ENCODE measurements at regions not wholly inside any gene's neighbourhood (a gene's known extent, or its start where the extent isn't known, plus 50 kb on each side); places are given as distances from the start of the nearest gene placed in this dataset.

DNA sequence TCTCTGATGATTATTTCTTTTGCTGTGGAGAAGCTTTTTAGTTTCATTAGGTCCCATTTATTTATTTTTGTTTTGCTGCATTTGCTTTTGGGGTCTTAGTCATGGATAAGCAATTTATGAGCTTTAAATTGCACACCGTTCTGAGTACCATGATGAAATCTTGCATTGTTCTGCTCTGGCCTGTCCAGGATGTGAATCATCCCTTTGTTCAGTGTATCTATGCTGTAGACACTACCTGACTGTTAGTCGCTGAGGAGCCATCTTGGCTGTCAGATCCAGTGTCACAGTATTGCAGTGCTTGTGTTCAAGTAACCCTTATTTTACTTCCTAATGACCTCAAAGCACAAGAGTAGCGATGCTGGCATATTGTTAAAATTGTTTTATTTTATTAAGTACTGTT lies 218.0 kb upstream of the CNTNAP4 start (continued):
- TF ChIP-seq, protein P1, sequence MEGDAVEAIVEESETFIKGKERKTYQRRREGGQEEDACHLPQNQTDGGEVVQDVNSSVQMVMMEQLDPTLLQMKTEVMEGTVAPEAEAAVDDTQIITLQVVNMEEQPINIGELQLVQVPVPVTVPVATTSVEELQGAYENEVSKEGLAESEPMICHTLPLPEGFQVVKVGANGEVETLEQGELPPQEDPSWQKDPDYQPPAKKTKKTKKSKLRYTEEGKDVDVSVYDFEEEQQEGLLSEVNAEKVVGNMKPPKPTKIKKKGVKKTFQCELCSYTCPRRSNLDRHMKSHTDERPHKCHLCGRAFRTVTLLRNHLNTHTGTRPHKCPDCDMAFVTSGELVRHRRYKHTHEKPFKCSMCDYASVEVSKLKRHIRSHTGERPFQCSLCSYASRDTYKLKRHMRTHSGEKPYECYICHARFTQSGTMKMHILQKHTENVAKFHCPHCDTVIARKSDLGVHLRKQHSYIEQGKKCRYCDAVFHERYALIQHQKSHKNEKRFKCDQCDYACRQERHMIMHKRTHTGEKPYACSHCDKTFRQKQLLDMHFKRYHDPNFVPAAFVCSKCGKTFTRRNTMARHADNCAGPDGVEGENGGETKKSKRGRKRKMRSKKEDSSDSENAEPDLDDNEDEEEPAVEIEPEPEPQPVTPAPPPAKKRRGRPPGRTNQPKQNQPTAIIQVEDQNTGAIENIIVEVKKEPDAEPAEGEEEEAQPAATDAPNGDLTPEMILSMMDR (conservative IDR thresholded peaks at IDR 0.05; ENCODE audit: low read depth in 2 of 2), result no peak
- TF ChIP-seq NANOG (IDR thresholded peaks at IDR 0.05; ENCODE audit: borderline replicate concordance) (no peak), CREB1 (CRISPR knock-in tag; IDR thresholded peaks at IDR 0.05; ENCODE audit: low read depth) (no peak), ZNF331 (CRISPR knock-in tag; IDR thresholded peaks at IDR 0.05; ENCODE audit: low read depth) (no peak), JUNB (IDR thresholded peaks at IDR 0.05; ENCODE audit: unreplicated experiment) (no peak), POLR2AphosphoS5 (IDR thresholded peaks at IDR 0.05; ENCODE audit: low read depth) (no peak)

DNA sequence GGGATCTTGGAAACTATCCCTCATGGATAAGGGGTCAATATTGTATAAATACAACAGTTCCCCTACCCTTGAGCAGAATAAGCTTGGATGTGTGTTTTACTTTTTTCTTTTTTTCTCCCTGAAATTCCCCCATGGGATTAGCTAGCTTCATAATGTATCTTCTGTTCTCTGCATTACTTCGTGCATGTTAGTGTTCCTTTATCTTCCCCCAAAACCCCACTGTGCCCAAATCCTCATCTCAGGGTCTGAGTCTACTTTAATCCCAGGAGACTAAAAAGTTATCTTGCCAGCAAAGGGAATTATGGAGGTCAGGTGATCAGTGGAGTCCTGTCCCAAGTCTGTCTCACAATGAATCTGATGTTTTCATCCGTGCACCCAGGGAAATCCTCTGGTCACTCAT lies 217.5 kb upstream of the CNTNAP4 start:
- ATAC-seq (no peak), DNase-seq (ENCODE audit: low spot score) (no peak)
- Mint-ChIP-seq H3K27ac (no peak overlapping the region), H3K4me1 (0 out of 3 replicates have a peak, but pooled peaks cover 4% of the 10 kb centered on the region), H3K9me3 (peaks cover 61% of the 10 kb centered on the region), H3K4me3 (no peak overlapping the region), H3K36me3 (ENCODE audit: low read depth) (no peaks in the 10 kb centered on the region), H3K27me3 (ENCODE audit: insufficient read depth, low read depth, poor library complexity) (no peaks in the 10 kb centered on the region)
- Histone ChIP-seq H3K36me3 (ENCODE audit: insufficient read depth) (no peaks in the 10 kb centered on the region), H3K4me3 (no peak overlapping the region), H4K20me1 (replicated peaks; ENCODE audit: insufficient read depth) (no peaks in the 10 kb centered on the region), H3K27me3 (ENCODE audit: insufficient read depth) (no peaks in the 10 kb centered on the region), H3K27ac (ENCODE audit: low read depth) (no peak overlapping the region), H3K9me2 (ENCODE audit: insufficient read depth) (no peaks in the 10 kb centered on the region; the same call in 1 of the 2 replicates), H2AFZ (no peak overlapping the region), H3F3A (replicated peaks; ENCODE audit: low read depth) (no peaks in the 10 kb centered on the region), H3K4me1 (ENCODE audit: insufficient read depth) (no peaks in the 10 kb centered on the region; the same call in 1 of the 2 replicates), H3K79me2 (replicated peaks; ENCODE audit: insufficient read depth) (no peaks in the 10 kb centered on the region), H3K4me2 (no peak overlapping the region)
- TF ChIP-seq, protein P1 (conservative IDR thresholded peaks at IDR 0.05; ENCODE audit: low read depth in 2 of 2), result no peak
- TF ChIP-seq, protein P2, sequence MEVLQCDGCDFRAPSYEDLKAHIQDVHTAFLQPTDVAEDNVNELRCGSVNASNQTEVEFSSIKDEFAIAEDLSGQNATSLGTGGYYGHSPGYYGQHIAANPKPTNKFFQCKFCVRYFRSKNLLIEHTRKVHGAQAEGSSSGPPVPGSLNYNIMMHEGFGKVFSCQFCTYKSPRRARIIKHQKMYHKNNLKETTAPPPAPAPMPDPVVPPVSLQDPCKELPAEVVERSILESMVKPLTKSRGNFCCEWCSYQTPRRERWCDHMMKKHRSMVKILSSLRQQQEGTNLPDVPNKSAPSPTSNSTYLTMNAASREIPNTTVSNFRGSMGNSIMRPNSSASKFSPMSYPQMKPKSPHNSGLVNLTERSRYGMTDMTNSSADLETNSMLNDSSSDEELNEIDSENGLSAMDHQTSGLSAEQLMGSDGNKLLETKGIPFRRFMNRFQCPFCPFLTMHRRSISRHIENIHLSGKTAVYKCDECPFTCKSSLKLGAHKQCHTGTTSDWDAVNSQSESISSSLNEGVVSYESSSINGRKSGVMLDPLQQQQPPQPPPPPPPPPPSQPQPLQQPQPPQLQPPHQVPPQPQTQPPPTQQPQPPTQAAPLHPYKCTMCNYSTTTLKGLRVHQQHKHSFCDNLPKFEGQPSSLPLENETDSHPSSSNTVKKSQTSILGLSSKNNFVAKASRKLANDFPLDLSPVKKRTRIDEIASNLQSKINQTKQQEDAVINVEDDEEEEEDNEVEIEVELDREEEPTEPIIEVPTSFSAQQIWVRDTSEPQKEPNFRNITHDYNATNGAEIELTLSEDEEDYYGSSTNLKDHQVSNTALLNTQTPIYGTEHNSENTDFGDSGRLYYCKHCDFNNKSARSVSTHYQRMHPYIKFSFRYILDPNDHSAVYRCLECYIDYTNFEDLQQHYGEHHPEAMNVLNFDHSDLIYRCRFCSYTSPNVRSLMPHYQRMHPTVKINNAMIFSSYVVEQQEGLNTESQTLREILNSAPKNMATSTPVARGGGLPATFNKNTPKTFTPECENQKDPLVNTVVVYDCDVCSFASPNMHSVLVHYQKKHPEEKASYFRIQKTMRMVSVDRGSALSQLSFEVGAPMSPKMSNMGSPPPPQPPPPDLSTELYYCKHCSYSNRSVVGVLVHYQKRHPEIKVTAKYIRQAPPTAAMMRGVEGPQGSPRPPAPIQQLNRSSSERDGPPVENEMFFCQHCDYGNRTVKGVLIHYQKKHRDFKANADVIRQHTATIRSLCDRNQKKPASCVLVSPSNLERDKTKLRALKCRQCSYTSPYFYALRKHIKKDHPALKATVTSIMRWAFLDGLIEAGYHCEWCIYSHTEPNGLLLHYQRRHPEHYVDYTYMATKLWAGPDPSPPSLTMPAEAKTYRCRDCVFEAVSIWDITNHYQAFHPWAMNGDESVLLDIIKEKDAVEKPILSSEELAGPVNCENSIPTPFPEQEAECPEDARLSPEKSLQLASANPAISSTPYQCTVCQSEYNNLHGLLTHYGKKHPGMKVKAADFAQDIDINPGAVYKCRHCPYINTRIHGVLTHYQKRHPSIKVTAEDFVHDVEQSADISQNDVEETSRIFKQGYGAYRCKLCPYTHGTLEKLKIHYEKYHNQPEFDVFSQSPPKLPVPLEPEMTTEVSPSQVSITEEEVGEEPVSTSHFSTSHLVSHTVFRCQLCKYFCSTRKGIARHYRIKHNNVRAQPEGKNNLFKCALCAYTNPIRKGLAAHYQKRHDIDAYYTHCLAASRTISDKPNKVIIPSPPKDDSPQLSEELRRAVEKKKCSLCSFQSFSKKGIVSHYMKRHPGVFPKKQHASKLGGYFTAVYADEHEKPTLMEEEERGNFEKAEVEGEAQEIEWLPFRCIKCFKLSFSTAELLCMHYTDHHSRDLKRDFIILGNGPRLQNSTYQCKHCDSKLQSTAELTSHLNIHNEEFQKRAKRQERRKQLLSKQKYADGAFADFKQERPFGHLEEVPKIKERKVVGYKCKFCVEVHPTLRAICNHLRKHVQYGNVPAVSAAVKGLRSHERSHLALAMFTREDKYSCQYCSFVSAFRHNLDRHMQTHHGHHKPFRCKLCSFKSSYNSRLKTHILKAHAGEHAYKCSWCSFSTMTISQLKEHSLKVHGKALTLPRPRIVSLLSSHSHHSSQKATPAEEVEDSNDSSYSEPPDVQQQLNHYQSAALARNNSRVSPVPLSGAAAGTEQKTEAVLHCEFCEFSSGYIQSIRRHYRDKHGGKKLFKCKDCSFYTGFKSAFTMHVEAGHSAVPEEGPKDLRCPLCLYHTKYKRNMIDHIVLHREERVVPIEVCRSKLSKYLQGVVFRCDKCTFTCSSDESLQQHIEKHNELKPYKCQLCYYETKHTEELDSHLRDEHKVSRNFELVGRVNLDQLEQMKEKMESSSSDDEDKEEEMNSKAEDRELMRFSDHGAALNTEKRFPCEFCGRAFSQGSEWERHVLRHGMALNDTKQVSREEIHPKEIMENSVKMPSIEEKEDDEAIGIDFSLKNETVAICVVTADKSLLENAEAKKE (CRISPR knock-in tag; IDR thresholded peaks at IDR 0.05), result no peak
- TF ChIP-seq EZH2 (IDR thresholded peaks at IDR 0.05; ENCODE audit: low read depth, unreplicated experiment), result no peak
- TF ChIP-seq ZNF331 (CRISPR knock-in tag; IDR thresholded peaks at IDR 0.05; ENCODE audit: low read depth), result no peak
- TF ChIP-seq, protein P3, sequence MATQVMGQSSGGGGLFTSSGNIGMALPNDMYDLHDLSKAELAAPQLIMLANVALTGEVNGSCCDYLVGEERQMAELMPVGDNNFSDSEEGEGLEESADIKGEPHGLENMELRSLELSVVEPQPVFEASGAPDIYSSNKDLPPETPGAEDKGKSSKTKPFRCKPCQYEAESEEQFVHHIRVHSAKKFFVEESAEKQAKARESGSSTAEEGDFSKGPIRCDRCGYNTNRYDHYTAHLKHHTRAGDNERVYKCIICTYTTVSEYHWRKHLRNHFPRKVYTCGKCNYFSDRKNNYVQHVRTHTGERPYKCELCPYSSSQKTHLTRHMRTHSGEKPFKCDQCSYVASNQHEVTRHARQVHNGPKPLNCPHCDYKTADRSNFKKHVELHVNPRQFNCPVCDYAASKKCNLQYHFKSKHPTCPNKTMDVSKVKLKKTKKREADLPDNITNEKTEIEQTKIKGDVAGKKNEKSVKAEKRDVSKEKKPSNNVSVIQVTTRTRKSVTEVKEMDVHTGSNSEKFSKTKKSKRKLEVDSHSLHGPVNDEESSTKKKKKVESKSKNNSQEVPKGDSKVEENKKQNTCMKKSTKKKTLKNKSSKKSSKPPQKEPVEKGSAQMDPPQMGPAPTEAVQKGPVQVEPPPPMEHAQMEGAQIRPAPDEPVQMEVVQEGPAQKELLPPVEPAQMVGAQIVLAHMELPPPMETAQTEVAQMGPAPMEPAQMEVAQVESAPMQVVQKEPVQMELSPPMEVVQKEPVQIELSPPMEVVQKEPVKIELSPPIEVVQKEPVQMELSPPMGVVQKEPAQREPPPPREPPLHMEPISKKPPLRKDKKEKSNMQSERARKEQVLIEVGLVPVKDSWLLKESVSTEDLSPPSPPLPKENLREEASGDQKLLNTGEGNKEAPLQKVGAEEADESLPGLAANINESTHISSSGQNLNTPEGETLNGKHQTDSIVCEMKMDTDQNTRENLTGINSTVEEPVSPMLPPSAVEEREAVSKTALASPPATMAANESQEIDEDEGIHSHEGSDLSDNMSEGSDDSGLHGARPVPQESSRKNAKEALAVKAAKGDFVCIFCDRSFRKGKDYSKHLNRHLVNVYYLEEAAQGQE (IDR thresholded peaks at IDR 0.05; ENCODE audit: unreplicated experiment), result no peak
- TF ChIP-seq POLR2AphosphoS5 (IDR thresholded peaks at IDR 0.05; ENCODE audit: low read depth), result no peak
- TF ChIP-seq STAT1 (IDR thresholded peaks at IDR 0.05; ENCODE audit: unreplicated experiment), result no peak
- no peak for TF ChIP-seq CREB1 (CRISPR knock-in tag; IDR thresholded peaks at IDR 0.05; ENCODE audit: low read depth)
- TF ChIP-seq JUNB (IDR thresholded peaks at IDR 0.05; ENCODE audit: unreplicated experiment), result no peak
- no peak for TF ChIP-seq NANOG (IDR thresholded peaks at IDR 0.05; ENCODE audit: borderline replicate concordance)
- TF ChIP-seq EZH2phosphoT487 (IDR thresholded peaks at IDR 0.05; ENCODE audit: unreplicated experiment), result no peak

Measured in GM23338 (cell line).